Common myeloid progenitor, CD34-positive (primary cell): ENCODE measurements at regions not wholly inside any gene's neighbourhood (a gene's known extent, or its start where the extent isn't known, plus 50 kb on each side); places are given as distances from the start of the nearest gene placed in this dataset.

Source experiments
- CTCF ChIA-PET: fragments of 350-600 bp; sonication (Branson Sonifier 250); formaldehyde crosslinking; loops from one replicate; lab custom pipeline; 2021; ENCODE audit warnings: antibody characterized with exemption; lab: Charles Lee
- POLR2A ChIA-PET: fragments of 350-600 bp; sonication (Branson Sonifier 250); formaldehyde crosslinking; loops from one replicate; lab custom pipeline; 2021; ENCODE audit warnings: antibody characterized with exemption; lab: Charles Lee
- DNase-seq, 3 donors: peaks; one replicate each; pipeline versions ENCODE4 v3.0.0 to v3.0.0-alpha.2; 2013
- H3K27ac ChIP-seq, 2 experiments: 1 replicate in 1 of 2; 2 replicates in 1 of 2; pipeline ENCODE4 v1.7.0; 2013; ENCODE audit warnings: inconsistent platforms in 2 of 2, low read length in 2 of 2, mild to moderate bottlenecking in 2 of 2, low read depth in 1 of 2, moderate library complexity in 1 of 2; ENCODE audit not compliant: severe bottlenecking in 2 of 2, insufficient read depth in 1 of 2, poor library complexity in 1 of 2
- H3K27me3 ChIP-seq, 5 experiments: replicated peaks in 2 of 5; 1 replicate in 3 of 5; 2 replicates in 2 of 5; pipeline versions ENCODE4 v1.6.1 to v1.7.0; 2013; ENCODE audit warnings: low read length in 4 of 5, mild to moderate bottlenecking in 2 of 5, moderate library complexity in 2 of 5, inconsistent platforms in 1 of 5; ENCODE audit not compliant: insufficient read depth in 5 of 5, control insufficient read depth in 4 of 5
- H3K36me3 ChIP-seq, 4 experiments: 1 replicate in 2 of 4; 2 replicates in 2 of 4; pipeline versions ENCODE4 v1.6.1 to v1.7.0; 2013; ENCODE audit warnings: low read length in 3 of 4, control low read depth in 1 of 4, mild to moderate bottlenecking in 1 of 4; ENCODE audit not compliant: control insufficient read depth in 4 of 4, insufficient read depth in 4 of 4
- H3K4me1 ChIP-seq, 4 experiments: 1 replicate in 3 of 4; 2 replicates in 1 of 4; pipeline versions ENCODE4 v1.6.1 to v1.7.1; 2013; ENCODE audit warnings: low read length in 3 of 4, mild to moderate bottlenecking in 3 of 4, control low read depth in 1 of 4, inconsistent platforms in 1 of 4, moderate library complexity in 1 of 4; ENCODE audit not compliant: control insufficient read depth in 4 of 4, insufficient read depth in 4 of 4; ENCODE audit errors: control extremely low read depth in 1 of 4
- H3K4me3 ChIP-seq, 7 experiments: 1 replicate in 4 of 7; 2 replicates in 3 of 7; pipeline versions ENCODE4 v1.5.1 to v1.7.0; 2013; ENCODE audit warnings: mild to moderate bottlenecking in 7 of 7, low read length in 6 of 7, moderate library complexity in 6 of 7, inconsistent platforms in 2 of 7, low read depth in 2 of 7, control low read depth in 1 of 7; ENCODE audit not compliant: insufficient read depth in 4 of 7, control insufficient read depth in 1 of 7; ENCODE audit errors: extremely low read depth in 1 of 7
- H3K9me3 ChIP-seq, 5 experiments: 1 replicate in 4 of 5; 2 replicates in 1 of 5; pipeline versions ENCODE4 v1.6.1 to v1.7.1; 2013; ENCODE audit warnings: low read length in 4 of 5, mild to moderate bottlenecking in 2 of 5, inconsistent platforms in 1 of 5, low read depth in 1 of 5, moderate library complexity in 1 of 5; ENCODE audit not compliant: control insufficient read depth in 4 of 5, insufficient read depth in 2 of 5; ENCODE audit errors: control extremely low read depth in 1 of 5
- WGBS: methylation state at CpG from one replicate; pipeline ENCODE4 v1.1.5; 2013; ENCODE audit not compliant: insufficient coverage; 5-methylcytosine and 5-hydroxymethylcytosine counted together

- Histone ChIP-seq H3K36me3 (no peaks in the 10 kb centered on the region), H3K4me1 (peaks cover 0 to 2% (median 0%) of the 10 kb centered on the region in 4 experiments), H3K4me3 (no peak overlapping the region), H3K27me3 (no peaks in the 10 kb centered on the region), H3K9me3 (peaks cover 0 to 8% (median 3%) of the 10 kb centered on the region in 5 experiments), H3K27ac (no peak overlapping the region)
- CTCF ChIA-PET, result interaction anchor here (1.5 kb wide), 1 partner anchor 26 kb away, joined by 3 read pairs; no protein-coding TSS in a partner anchor
- no peak for DNase-seq
- no CpG with 5 or more reads among the region's 3 CpGs for WGBS
- POLR2A ChIA-PET, result no interaction called here
Observed at GRCh38 chr7:24411226-24411625, 127.2 kb downstream of the NPY start.

DNA sequence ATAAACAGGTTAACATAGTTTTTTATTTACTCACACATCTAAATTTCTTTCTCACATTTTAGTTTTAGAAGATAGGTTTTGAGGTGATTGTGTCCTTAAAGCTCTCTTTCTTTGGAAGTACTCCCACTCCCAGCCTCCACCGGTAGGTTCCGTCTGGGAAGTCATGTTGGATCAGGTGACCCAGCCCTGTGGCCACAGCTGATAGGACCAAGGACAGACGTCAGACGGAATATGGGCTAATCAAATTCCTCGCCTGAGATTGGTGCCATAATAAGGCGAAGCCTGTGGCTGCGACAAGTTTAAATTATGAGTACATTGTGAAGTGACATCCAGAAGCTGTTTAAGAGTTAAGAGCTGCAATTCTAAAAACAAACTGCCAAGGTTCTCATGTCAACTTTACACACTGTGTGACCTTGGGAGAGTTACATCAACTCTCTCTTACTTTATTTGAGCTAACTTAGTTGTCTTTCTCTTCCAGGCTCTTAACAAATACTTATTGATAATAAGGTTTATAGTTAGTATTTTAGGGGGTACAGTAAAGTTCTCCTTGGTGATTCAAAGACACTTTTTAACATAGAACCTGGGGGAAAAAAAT lies 133.6 kb downstream of the NPY start:
- Histone ChIP-seq H3K9me3 (peaks cover 0 to 8% (median 3%) of the 10 kb centered on the region in 5 experiments), H3K4me1 (no peaks in the 10 kb centered on the region), H3K27ac (no peak overlapping the region), H3K36me3 (no peaks in the 10 kb centered on the region), H3K27me3 (no peaks in the 10 kb centered on the region), H3K4me3 (no peak overlapping the region)
- WGBS, result 98% methylated on average over 7 of the region's 7 CpGs
- POLR2A ChIA-PET, result interaction anchor here (0.7 kb wide), 1 partner anchor 237 kb away, joined by 3 read pairs; no protein-coding TSS in a partner anchor
- no peak for DNase-seq
- CTCF ChIA-PET, result interaction anchor here (0.7 to 1.3 kb wide), 2 partner anchors 11 to 126 kb away, joined by 3 to 4 read pairs; no protein-coding TSS in a partner anchor

GRCh38 chr7:24419077-24419476 lies 135.1 kb downstream of the NPY start:
- peaks cover 0 to 6% (median 3%) of the 10 kb centered on the region in 5 experiments for H3K9me3 ChIP-seq
- H3K27me3 ChIP-seq, result no peaks in the 10 kb centered on the region
- H3K4me3 ChIP-seq, result no peak overlapping the region
- no CpG with 5 or more reads among the region's 2 CpGs for WGBS
- peak in 2 of 3 donors; percentile 26 for DNase-seq
- no peaks in the 10 kb centered on the region for H3K4me1 ChIP-seq
- no peak overlapping the region for H3K27ac ChIP-seq
- H3K36me3 ChIP-seq, result no peaks in the 10 kb centered on the region
- ChIA-PET CTCF (no interaction called here), POLR2A (interaction anchor here (0.6 kb wide), 1 partner anchor 151 kb away, joined by 5 read pairs; no protein-coding TSS in a partner anchor)

GRCh38 chr7:24419511-24419910 lies 135.5 kb downstream of the NPY start:
- CTCF ChIA-PET, result no interaction called here
- no peak for DNase-seq
- Histone ChIP-seq H3K9me3 (peaks cover 0 to 1% (median 0%) of the 10 kb centered on the region in 5 experiments), H3K27ac (no peak overlapping the region), H3K4me3 (no peak overlapping the region), H3K36me3 (no peaks in the 10 kb centered on the region), H3K27me3 (no peaks in the 10 kb centered on the region), H3K4me1 (no peaks in the 10 kb centered on the region)
- POLR2A ChIA-PET, result no interaction called here

DNA sequence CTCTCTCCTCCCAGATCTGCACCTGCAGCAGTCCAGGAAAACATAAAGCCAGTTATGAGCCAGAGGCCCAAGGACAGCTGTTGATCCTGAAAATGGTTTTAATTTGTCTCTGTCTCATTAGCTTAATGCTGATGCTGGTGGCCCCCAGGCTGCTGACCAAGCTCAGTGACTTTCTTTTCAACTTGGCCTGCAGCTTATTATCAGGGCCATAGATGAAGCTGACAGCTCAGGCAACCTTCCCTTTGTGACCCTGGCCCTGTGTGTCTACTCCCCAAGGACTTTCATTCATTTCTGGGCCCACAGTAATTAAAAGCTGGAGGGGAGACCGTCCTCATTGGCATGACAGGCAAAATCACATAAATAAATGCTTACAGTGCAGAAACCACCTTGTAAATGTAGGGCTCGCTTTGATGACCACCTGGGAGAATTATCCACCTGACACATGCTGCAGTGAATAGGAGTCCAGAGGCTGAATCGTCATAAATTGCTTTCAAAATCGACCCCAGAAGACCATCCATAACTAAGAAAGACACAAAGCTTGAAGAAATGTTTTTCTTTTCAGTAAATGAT lies 138.5 kb downstream of the NPY start:
- no peak overlapping the region for H3K4me3 ChIP-seq
- no peaks in the 10 kb centered on the region for H3K27me3 ChIP-seq
- ChIA-PET POLR2A (no interaction called here), CTCF (interaction anchor here (1.0 kb wide), 1 partner anchor 17 kb away, joined by 3 read pairs; no protein-coding TSS in a partner anchor)
- no CpG with 5 or more reads among the region's 4 CpGs for WGBS
- no peaks in the 10 kb centered on the region for H3K36me3 ChIP-seq
- no peak overlapping the region for H3K27ac ChIP-seq
- H3K9me3 ChIP-seq, result peaks cover 0 to 12% (median 6%) of the 10 kb centered on the region in 5 experiments
- H3K4me1 ChIP-seq, result peaks cover 0 to 5% (median 0%) of the 10 kb centered on the region in 4 experiments
- DNase-seq, result no peak

DNA sequence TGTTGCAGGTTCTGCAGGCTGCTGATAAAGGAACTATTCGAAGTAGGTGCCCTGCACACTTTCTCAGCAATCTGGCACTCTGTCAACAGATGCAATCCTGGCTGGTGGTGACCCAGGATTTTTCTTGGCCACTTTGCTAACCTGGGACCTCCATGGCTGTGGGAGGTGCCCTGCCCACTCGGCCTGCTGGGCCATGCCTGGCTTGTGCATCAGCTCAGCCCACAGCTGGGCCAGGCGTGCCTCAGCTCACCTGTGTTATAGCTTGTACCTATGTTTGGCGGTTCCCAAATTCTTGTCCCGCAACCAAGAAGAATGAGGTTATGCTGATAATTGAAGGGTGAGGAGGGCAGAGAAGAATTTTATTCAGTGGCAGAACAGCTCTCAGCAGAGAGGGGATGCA lies 141.7 kb downstream of the NPY start:
- Histone ChIP-seq H3K4me1 (peaks cover 0 to 23% (median 10%) of the 10 kb centered on the region in 4 experiments), H3K27ac (no peak overlapping the region), H3K27me3 (no peaks in the 10 kb centered on the region), H3K9me3 (peaks cover 0 to 12% (median 6%) of the 10 kb centered on the region in 5 experiments), H3K4me3 (no peak overlapping the region), H3K36me3 (no peaks in the 10 kb centered on the region)
- ChIA-PET POLR2A (no interaction called here), CTCF (interaction anchor here (1.0 kb wide), 1 partner anchor 160 kb away, joined by 4 read pairs; no protein-coding TSS in a partner anchor)
- WGBS, result 96% methylated on average over 5 of the region's 5 CpGs
- no peak for DNase-seq

GRCh38 chr7:24427048-24427447 lies 143.1 kb downstream of the NPY start:
- H3K4me1 ChIP-seq, result peaks cover 0 to 23% (median 10%) of the 10 kb centered on the region in 4 experiments
- POLR2A ChIA-PET, result no interaction called here
- H3K27me3 ChIP-seq, result no peaks in the 10 kb centered on the region
- no peak overlapping the region for H3K27ac ChIP-seq
- H3K9me3 ChIP-seq, result peaks cover 0 to 12% (median 6%) of the 10 kb centered on the region in 5 experiments
- DNase-seq, result no peak
- CTCF ChIA-PET, result no interaction called here
- H3K36me3 ChIP-seq, result no peaks in the 10 kb centered on the region
- 91% methylated on average over 2 of the region's 2 CpGs for WGBS
- no peak overlapping the region for H3K4me3 ChIP-seq
